ENCODE measurements at regions not wholly inside any gene's neighbourhood (a gene's known extent, or its start where the extent isn't known, plus 50 kb on each side); places are given as distances from the start of the nearest gene placed in this dataset.

- Histone ChIP-seq H3K4me3 (replicated peaks in 1 of 3; ENCODE audit: insufficient read depth in 1 of 3, low read depth in 2 of 3, low read length in 3 of 3) (no peak overlapping the region), H2AFZ (ENCODE audit: low read length) (no peak overlapping the region), H4K20me1 (ENCODE audit: insufficient read depth, low read length) (no peaks in the 10 kb centered on the region), H3K27me3 (ENCODE audit: control insufficient read depth in 1 of 2, insufficient read depth in 2 of 2, low read length in 2 of 2) (no peaks in the 10 kb centered on the region), H3K36me3 (replicated peaks in 1 of 2; ENCODE audit: control insufficient read depth in 1 of 2, insufficient read depth in 2 of 2, low read length in 2 of 2) (no peaks in the 10 kb centered on the region), H3K79me2 (ENCODE audit: insufficient read depth, low read length) (no peaks in the 10 kb centered on the region), H3K27ac (ENCODE audit: extremely low read length, insufficient read depth, low read length) (no peak overlapping the region), H3K4me1 (ENCODE audit: insufficient read depth, low read length) (no peaks in the 10 kb centered on the region), H3K4me2 (ENCODE audit: low read depth, low read length) (no peak overlapping the region), H3K9ac (ENCODE audit: insufficient read depth, low read depth, low read length) (no peak overlapping the region), H3K9me3 (ENCODE audit: low read length) (peaks cover 24% of the 10 kb centered on the region)
- BruUV-seq (replicated peaks): no TSS peak
- intact Hi-C loops (cut with micrococcal nuclease; ENCODE audit: unreplicated experiment) (no loop called here), in situ Hi-C loops (cut with HindIII; ENCODE audit: extremely low pct_ligation_motif_present, low pct_unique_long_range_greater_than_20kb) (no loop called here)
- ATAC-seq (no peak), DNase-seq (ENCODE audit: low spot score) (no peak), FAIRE-seq (no peak)
- ChIA-PET CTCF (ENCODE audit: low intra/inter-chr PET ratio, low total read pairs) (no interaction called here), POLR2A (no interaction called here)
- WGBS (ENCODE audit: low lambda C conversion rate): 63% methylated on average over 1 of the region's 1 CpG
- no peak for TF ChIP-seq RCOR2 (CRISPR knock-in tag; IDR thresholded peaks at IDR 0.05)
- TF ChIP-seq ZNF546 (CRISPR knock-in tag; conservative IDR thresholded peaks at IDR 0.05): no peak
- no peak for TF ChIP-seq ATF7-NPFF (CRISPR knock-in tag; IDR thresholded peaks at IDR 0.05; ENCODE audit: low read depth)
- no peak for TF ChIP-seq PHF5A (CRISPR knock-in tag; IDR thresholded peaks at IDR 0.05; ENCODE audit: low read depth, unreplicated experiment)
- no peak for TF ChIP-seq AKAP8 (CRISPR knock-in tag; IDR thresholded peaks at IDR 0.05)
- no peak for TF ChIP-seq LRRFIP1 (CRISPR knock-in tag; conservative IDR thresholded peaks at IDR 0.05)
- TF ChIP-seq ZSCAN31 (CRISPR knock-in tag; IDR thresholded peaks at IDR 0.05; ENCODE audit: low read depth): no peak
- TF ChIP-seq JUN (CRISPR knock-in tag; IDR thresholded peaks at IDR 0.05): no peak
- TF ChIP-seq PREB (CRISPR knock-in tag; IDR thresholded peaks at IDR 0.05): no peak
- TF ChIP-seq ZNF781 (CRISPR knock-in tag; IDR thresholded peaks at IDR 0.05; ENCODE audit: borderline replicate concordance, not compliant biosample characterization): no peak
- no peak for TF ChIP-seq KLF15 (CRISPR knock-in tag; IDR thresholded peaks at IDR 0.05; ENCODE audit: borderline replicate concordance)
Measured at GRCh38 chr3:99402755-99403154, 235.6 kb upstream of the COL8A1 start.

Data from HepG2 (cell line).